GM19467 (cell line): ENCODE measurements at regions not wholly inside any gene's neighbourhood (a gene's known extent, or its start where the extent isn't known, plus 50 kb on each side); places are given as distances from the start of the nearest gene placed in this dataset.

Source experiments
- ATAC-seq: cut with Tn5 transposase; IDR thresholded peaks from one replicate; pipeline ENCODE4 v1.9.1; 2021; ENCODE audit warnings: mild to moderate bottlenecking, moderate library complexity; ENCODE audit not compliant: unreplicated experiment

GRCh38 chr1:82215056-82215852, 414.5 kb downstream of the ADGRL2 start:
- ATAC-seq = no peak

- ATAC-seq = no peak
Observed at GRCh38 chr1:82214606-82215005, 413.9 kb downstream of the ADGRL2 start.

GRCh38 chr1:82197606-82198005, 396.9 kb downstream of the ADGRL2 start:
- no peak for ATAC-seq

DNA sequence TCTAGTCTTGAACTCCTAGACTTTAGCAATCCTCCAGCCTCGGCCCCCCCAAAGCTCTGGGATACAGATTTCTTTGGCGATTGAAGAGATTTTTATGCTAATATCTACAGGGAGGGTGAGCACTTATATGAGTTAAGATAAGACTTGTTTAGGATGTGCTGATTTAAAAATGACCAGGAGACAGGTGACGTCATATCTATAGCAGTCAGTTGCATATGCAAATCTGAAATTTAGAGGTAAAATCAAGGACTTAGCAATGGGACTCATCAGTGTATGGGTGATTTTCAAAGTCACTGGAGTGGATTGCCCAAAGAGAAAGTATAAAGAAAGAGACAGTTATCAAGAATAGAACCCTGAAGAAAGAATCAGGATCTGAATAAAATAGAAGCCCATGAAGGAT, 394.5 kb downstream of the ADGRL2 start:
- ATAC-seq = no peak

DNA sequence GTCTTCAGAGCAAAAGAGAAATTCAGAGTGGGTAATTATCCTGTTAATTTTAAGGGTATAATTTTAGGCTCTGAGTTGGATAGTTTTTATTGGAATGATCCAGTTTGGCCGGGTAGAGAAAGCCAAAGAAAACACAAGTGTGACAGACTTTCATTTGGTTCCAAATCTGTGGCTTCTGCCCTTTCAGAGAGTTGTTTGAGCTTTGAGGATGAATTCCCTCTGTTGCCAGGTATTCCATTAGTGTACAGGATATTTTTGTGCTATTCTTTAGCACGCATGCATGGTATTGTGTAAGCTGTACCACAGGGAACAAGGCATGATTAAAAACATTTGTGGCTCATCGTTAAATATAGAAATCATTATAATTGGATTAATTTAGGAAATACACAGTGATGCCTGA, 384.4 kb downstream of the ADGRL2 start:
- ATAC-seq = no peak

GRCh38 chr1:82181846-82182245, 381.1 kb downstream of the ADGRL2 start:
- no peak for ATAC-seq

GRCh38 chr1:82179131-82179530, 378.4 kb downstream of the ADGRL2 start:
- no peak for ATAC-seq

- ATAC-seq = no peak
Observed at GRCh38 chr1:82177192-82177591, 376.5 kb downstream of the ADGRL2 start.

GRCh38 chr1:82171955-82172354, 371.2 kb downstream of the ADGRL2 start:
- ATAC-seq = no peak

DNA sequence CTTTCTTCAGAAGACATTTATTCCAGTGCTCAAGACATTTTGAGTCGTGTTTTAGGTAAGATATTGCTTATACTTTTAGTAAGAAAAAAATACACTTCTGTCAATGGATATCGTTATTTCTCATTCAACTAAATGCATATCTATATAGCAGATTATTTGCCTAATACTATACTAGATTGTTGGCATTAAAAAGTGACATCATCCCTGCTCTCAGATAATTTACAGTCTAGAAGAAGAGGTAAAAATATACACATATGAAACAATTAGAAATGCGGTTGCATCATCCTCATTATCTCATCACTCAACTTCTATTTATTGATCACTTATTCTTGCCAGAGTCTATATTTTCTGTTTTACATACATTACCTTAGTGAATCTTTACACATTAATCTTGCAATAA, 367.7 kb downstream of the ADGRL2 start:
- no peak for ATAC-seq

DNA sequence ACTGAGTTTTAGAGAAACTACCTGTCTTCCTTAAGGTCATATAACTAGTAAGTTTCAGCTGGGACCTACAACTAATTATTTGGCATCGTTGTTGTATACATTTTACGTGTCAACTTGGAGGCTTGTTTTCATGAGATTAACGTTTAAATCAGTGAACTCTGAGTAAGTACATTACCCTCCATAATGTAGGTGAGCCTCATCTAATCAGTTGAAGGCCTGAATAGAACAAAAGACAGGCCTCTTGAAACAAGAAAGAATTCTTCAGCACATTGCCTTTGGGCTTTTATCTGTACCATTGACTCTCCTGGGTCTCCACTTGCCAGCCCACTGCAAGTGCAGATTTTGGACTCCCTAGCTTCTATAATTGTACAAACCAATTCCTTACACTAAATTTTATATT, 364.6 kb downstream of the ADGRL2 start:
- no peak for ATAC-seq

- no peak for ATAC-seq
Observed at GRCh38 chr1:82162486-82163420, 362.0 kb downstream of the ADGRL2 start.

DNA sequence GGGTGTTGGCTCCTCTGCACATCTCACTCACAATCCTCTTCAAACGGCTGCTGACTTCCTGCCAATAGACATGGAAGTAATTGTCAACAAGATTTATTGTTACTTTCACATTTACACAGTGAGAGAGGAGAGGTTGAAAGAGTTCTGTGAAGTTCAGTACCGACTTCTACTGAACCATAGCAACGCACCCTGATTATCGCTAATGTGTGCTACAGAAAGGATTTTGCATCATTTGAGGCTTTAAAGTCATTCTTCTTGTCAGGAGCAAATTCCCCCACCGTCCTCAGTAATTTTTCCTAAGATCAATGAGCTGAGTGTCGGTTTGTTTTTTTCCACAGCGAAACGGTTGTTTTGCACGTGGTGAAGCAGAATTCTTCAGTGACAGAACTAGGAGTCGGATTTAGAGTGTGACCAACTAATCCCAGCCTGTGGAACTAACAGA, 361.0 kb downstream of the ADGRL2 start:
- no peak for ATAC-seq

DNA sequence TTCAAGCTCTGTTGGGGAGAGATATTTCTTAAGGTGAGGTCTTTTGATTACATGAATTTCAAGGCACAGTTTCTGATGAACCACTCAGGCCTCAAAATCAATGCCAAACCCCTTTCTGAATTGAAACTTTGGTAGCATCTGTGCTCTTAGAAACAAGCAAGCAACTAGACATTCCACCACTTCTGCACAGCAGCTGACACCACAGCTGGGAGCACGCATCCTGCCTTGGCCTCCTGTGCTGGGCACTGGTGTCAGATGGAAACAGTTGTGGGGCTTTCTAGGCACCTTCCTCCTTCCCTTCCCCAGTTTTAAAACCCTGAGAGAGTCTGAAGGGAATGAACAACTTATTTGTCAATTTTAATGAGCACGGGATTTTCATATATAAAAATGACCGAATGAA, 360.2 kb downstream of the ADGRL2 start:
- ATAC-seq = no peak

DNA sequence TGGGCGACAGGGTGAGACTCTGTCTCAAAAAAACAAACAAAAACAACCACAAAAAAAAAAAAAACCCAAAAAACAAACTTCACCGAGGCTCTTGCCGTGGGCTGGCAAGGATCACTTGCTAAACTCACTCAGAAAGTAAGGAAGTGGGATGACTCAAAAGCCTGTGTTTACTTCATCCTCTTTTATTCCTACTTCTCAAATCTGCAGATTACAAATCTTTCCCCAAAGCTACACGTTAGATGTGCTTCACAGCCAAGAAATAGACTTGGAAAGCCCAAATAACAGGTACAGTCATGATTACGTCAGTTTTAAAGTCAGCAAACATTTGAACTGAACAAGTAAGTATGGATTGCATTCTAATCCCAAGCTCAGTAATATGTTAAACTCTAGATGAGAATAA, 359.3 kb downstream of the ADGRL2 start:
- no peak for ATAC-seq

GRCh38 chr1:82158981-82159380, 358.2 kb downstream of the ADGRL2 start:
- ATAC-seq = no peak

- ATAC-seq = no peak
Observed at GRCh38 chr1:82154219-82154970, 353.7 kb downstream of the ADGRL2 start.

- no peak for ATAC-seq
Observed at GRCh38 chr1:82153752-82154151, 353.0 kb downstream of the ADGRL2 start.

GRCh38 chr1:82153272-82153629, 352.5 kb downstream of the ADGRL2 start:
- ATAC-seq = peak; percentile 51

- peak; percentile 65 for ATAC-seq
Observed at GRCh38 chr1:82152356-82153271, 351.9 kb downstream of the ADGRL2 start.
